Colonic mucosa (tissue), 4 donors: ENCODE measurements at regions not wholly inside any gene's neighbourhood (a gene's known extent, or its start where the extent isn't known, plus 50 kb on each side); places are given as distances from the start of the nearest gene placed in this dataset.

Experiments used
- DNase-seq: peaks from one replicate; pipeline ENCODE4 v3.0.0-alpha.2; 2020
- H3K27ac ChIP-seq: fragments of 200-600 bp; one replicate; pipeline ENCODE4 v1.8.0; 2021
- H3K27me3 ChIP-seq: fragments of 200-600 bp; one replicate; pipeline ENCODE4 v1.8.0; 2021
- H3K36me3 ChIP-seq: fragments of 200-600 bp; one replicate; pipeline ENCODE4 v1.8.0; 2021
- H3K4me1 ChIP-seq: fragments of 200-600 bp; one replicate; pipeline ENCODE4 v1.8.0; 2021; ENCODE audit warnings: mild to moderate bottlenecking
- H3K4me3 ChIP-seq: fragments of 200-600 bp; one replicate; pipeline ENCODE4 v1.8.0; 2021
- H3K9ac ChIP-seq, 2 donors: one replicate each; pipeline ENCODE4 v1.7.0; 2013; ENCODE audit warnings: control low read depth in 2 of 2, low read depth in 2 of 2, low read length in 2 of 2
- H3K9me3 ChIP-seq: fragments of 200-600 bp; one replicate; pipeline ENCODE4 v1.8.0; 2021
- CTCF ChIP-seq: fragments of 200-600 bp; IDR thresholded peaks from one replicate; pipeline ENCODE4 v1.8.0; 2022; ENCODE audit warnings: antibody characterized with exemption, mild to moderate bottlenecking
- intact Hi-C: fragments of 100-400 bp; cut with DNase I; formaldehyde crosslinking; loops from one replicate; pipeline ENCODE4 v1.14.1; 2022
- donor health status: healthy.
- donor health status: DM: no; HTN: no; CAD: no.
- donor health status: DM: no; HTN: no; CAD: no.

- no peaks in the 10 kb centered on the region for H3K9me3 ChIP-seq
- no peaks in the 10 kb centered on the region for H3K36me3 ChIP-seq
- DNase-seq = no peak
- no peak overlapping the region for H3K4me3 ChIP-seq
- no peak overlapping the region for H3K9ac ChIP-seq
- no peaks in the 10 kb centered on the region for H3K27me3 ChIP-seq
- intact Hi-C loops = no loop called here
- H3K27ac ChIP-seq = no peak overlapping the region
- no peaks in the 10 kb centered on the region for H3K4me1 ChIP-seq
- TF ChIP-seq CTCF = no peak
Observed at GRCh38 chr3:148219999-148220398, 477.7 kb upstream of the AGTR1 start.

DNA sequence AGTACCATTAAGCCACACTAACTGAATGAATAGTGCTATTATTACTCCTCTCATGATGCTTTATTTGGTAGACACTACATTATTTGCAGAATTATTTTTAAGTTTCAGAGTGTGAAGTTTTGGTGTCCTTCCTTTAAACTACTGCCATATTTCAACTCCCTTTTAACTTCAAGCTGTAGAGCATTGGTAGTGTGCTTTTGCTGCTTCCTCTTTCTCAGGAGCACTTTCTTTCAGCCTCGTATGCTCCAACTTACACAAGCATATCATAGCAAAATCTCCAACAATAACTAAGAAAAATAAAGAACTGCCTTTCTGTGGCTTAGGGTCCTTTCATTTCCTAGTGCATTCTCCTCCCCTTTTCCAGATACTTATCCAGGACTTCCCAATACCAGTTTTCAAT is 476.4 kb upstream of the AGTR1 start:
- no peaks in the 10 kb centered on the region for H3K4me1 ChIP-seq
- intact Hi-C loops = no loop called here
- DNase-seq = no peak
- no peak overlapping the region for H3K4me3 ChIP-seq
- no peak for TF ChIP-seq CTCF
- H3K36me3 ChIP-seq = no peaks in the 10 kb centered on the region
- no peak overlapping the region for H3K27ac ChIP-seq
- no peaks in the 10 kb centered on the region for H3K27me3 ChIP-seq
- H3K9ac ChIP-seq = no peak overlapping the region
- H3K9me3 ChIP-seq = no peaks in the 10 kb centered on the region

DNA sequence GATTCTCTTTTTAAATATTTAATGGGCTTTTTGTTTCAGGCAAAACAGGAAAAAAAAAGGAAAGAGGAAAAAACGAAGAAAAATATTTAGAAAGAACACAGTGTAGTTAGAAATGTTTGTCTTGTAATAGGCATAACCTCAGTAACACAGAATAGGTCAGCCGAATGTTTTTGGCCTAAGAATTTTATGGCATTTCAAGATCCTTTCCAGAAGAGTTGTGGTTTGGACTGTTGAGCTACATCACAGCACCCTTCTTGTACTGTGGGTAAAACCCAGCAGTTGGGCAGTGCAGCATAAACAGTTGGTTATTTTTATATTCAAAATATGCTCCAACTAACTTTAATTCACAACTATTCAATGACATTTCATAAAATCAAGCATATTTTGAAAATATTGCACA is 474.4 kb upstream of the AGTR1 start:
- TF ChIP-seq CTCF = no peak
- no peak overlapping the region for H3K27ac ChIP-seq

GRCh38 chr3:148226246-148226645 is 471.5 kb upstream of the AGTR1 start:
- Histone ChIP-seq H3K27me3 (no peaks in the 10 kb centered on the region), H3K4me3 (no peak overlapping the region), H3K36me3 (no peaks in the 10 kb centered on the region), H3K4me1 (no peaks in the 10 kb centered on the region), H3K9me3 (no peaks in the 10 kb centered on the region), H3K27ac (no peak overlapping the region), H3K9ac (no peak overlapping the region)
- no peak for DNase-seq
- intact Hi-C loops = no loop called here
- TF ChIP-seq CTCF = no peak

More for the DNA sequence above, 474.4 kb upstream of the AGTR1 start:
- intact Hi-C loops = no loop called here
- no peaks in the 10 kb centered on the region for H3K27me3 ChIP-seq
- H3K36me3 ChIP-seq = no peaks in the 10 kb centered on the region
- H3K9ac ChIP-seq = no peak overlapping the region
- DNase-seq = no peak
- H3K9me3 ChIP-seq = no peaks in the 10 kb centered on the region
- no peaks in the 10 kb centered on the region for H3K4me1 ChIP-seq
- H3K4me3 ChIP-seq = no peak overlapping the region

DNA sequence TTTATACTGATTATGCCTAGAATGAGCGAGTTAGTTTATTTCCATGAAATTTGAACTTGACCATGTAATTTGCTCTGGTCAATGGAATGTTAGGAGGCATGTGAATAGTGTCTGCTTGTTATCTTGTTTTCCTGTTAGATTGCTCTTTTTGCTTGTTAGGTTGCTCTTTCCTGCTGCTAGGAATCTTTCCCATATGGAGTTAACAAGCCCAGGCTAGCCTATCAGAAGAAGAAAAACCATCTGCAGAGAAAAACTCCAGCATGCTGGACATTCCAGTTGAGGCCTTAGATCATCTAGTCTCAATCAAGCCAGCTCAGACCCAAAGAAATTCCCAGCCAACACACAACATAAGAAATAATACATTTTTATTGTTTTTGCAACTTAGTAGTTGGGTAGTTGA is 470.2 kb upstream of the AGTR1 start:
- TF ChIP-seq CTCF = no peak

DNA sequence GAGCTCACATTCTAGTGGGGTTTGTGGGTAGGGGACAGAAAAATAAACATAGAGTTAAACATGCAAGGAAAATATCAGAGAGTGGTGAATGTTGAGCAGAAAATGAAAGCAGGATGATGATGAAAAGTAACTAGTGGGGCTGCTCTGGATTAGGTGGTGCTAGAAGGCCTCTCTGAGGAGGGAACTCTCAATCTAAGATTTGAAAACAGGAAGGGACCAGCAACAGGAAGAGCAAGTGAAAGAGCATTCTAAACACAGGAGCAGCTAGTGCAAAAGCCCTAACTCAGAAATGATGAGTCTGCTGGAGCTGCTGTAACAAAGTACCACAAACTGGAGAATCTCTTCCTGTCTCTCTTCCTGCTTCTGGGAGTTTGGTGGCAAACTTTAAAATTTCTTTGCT is 468.6 kb upstream of the AGTR1 start:
- Histone ChIP-seq H3K9ac (no peak overlapping the region), H3K4me1 (no peaks in the 10 kb centered on the region), H3K27me3 (no peaks in the 10 kb centered on the region), H3K27ac (no peak overlapping the region), H3K4me3 (no peak overlapping the region), H3K36me3 (no peaks in the 10 kb centered on the region), H3K9me3 (no peaks in the 10 kb centered on the region)
- no peak for TF ChIP-seq CTCF
- no peak for DNase-seq
- intact Hi-C loops = no loop called here

More for the DNA sequence above, 470.2 kb upstream of the AGTR1 start:
- no peak overlapping the region for H3K27ac ChIP-seq
- DNase-seq = no peak
- no peaks in the 10 kb centered on the region for H3K36me3 ChIP-seq
- intact Hi-C loops = no loop called here
- no peaks in the 10 kb centered on the region for H3K9me3 ChIP-seq
- H3K4me1 ChIP-seq = no peaks in the 10 kb centered on the region
- no peak overlapping the region for H3K9ac ChIP-seq
- H3K27me3 ChIP-seq = no peaks in the 10 kb centered on the region
- H3K4me3 ChIP-seq = no peak overlapping the region
